H9 (cell line): ENCODE measurements at regions not wholly inside any gene's neighbourhood (a gene's known extent, or its start where the extent isn't known, plus 50 kb on each side); places are given as distances from the start of the nearest gene placed in this dataset.

Experiments
- DNase-seq: peaks from one replicate; pipeline ENCODE4 v3.0.0-alpha.2; 2017
- H2AFZ ChIP-seq: one replicate; pipeline ENCODE4 v1.6.1; 2013; ENCODE audit warnings: mild to moderate bottlenecking, low read length, control low read depth, moderate library complexity
- H2AK5ac ChIP-seq: 2 replicates; pipeline ENCODE4 v1.6.1; 2013; ENCODE audit warnings: low read length, control low read depth, mixed read lengths; ENCODE audit not compliant: insufficient read length
- H2BK120ac ChIP-seq: one replicate; pipeline ENCODE4 v1.6.1; 2013; ENCODE audit warnings: low read depth, mild to moderate bottlenecking, low read length, control low read depth, inconsistent platforms; ENCODE audit not compliant: poor library complexity, severe bottlenecking
- H2BK12ac ChIP-seq: 2 replicates; pipeline ENCODE4 v1.6.1; 2013; ENCODE audit warnings: low read length, control low read depth, mixed read lengths, low read depth; ENCODE audit not compliant: insufficient read length
- H2BK15ac ChIP-seq: 2 replicates; pipeline ENCODE4 v1.6.1; 2013; ENCODE audit warnings: low read depth, low read length, control low read depth
- H2BK20ac ChIP-seq: one replicate; pipeline ENCODE4 v1.6.1; 2013; ENCODE audit warnings: low read depth, mild to moderate bottlenecking, low read length, control low read depth, inconsistent platforms; ENCODE audit not compliant: poor library complexity, severe bottlenecking
- H2BK5ac ChIP-seq: 2 replicates; pipeline ENCODE4 v1.6.1; 2013; ENCODE audit warnings: low read length, control low read depth, mixed read lengths; ENCODE audit not compliant: insufficient read length
- H3K14ac ChIP-seq: 2 replicates; pipeline ENCODE4 v1.6.1; 2013; ENCODE audit warnings: low read length, control low read depth; ENCODE audit not compliant: insufficient read depth
- H3K18ac ChIP-seq: 2 replicates; pipeline ENCODE4 v1.6.1; 2013; ENCODE audit warnings: low read depth, mild to moderate bottlenecking, mixed read lengths, low read length, control low read depth; ENCODE audit not compliant: insufficient read length
- H3K23ac ChIP-seq: 2 replicates; pipeline ENCODE4 v1.6.1; 2013; ENCODE audit warnings: low read length, control low read depth, mixed read lengths, low read depth; ENCODE audit not compliant: insufficient read length
- H3K23me2 ChIP-seq: 2 replicates; pipeline ENCODE4 v1.6.1; 2013; ENCODE audit warnings: low read depth, mild to moderate bottlenecking, mixed read lengths, low read length, control low read depth; ENCODE audit not compliant: insufficient read length, poor library complexity, severe bottlenecking
- H3K27ac ChIP-seq: 2 replicates; pipeline ENCODE4 v1.5.1; 2013; ENCODE audit warnings: low read length, control low read depth, mixed read lengths, low read depth; ENCODE audit not compliant: insufficient read length
- H3K27me3 ChIP-seq: 2 replicates; pipeline ENCODE4 v1.6.1; 2013; ENCODE audit warnings: low read length, control low read depth, inconsistent platforms; ENCODE audit not compliant: insufficient read depth
- H3K4ac ChIP-seq: 2 replicates; pipeline ENCODE4 v1.6.1; 2013; ENCODE audit warnings: low read depth, mild to moderate bottlenecking, control low read depth, inconsistent platforms, low read length, moderate library complexity
- H3K4me1 ChIP-seq: 2 replicates; pipeline ENCODE4 v1.6.1; 2013; ENCODE audit warnings: low read length, control low read depth, inconsistent platforms; ENCODE audit not compliant: insufficient read depth
- H3K4me2 ChIP-seq: 2 replicates; pipeline ENCODE4 v1.6.1; 2013; ENCODE audit warnings: low read length, control low read depth, mixed read lengths; ENCODE audit not compliant: insufficient read length, insufficient read depth
- H3K56ac ChIP-seq: 2 replicates; pipeline ENCODE4 v1.6.1; 2013; ENCODE audit warnings: low read depth, mild to moderate bottlenecking, mixed read lengths, low read length, control low read depth; ENCODE audit not compliant: insufficient read length
- H3K79me1 ChIP-seq: 2 replicates; pipeline ENCODE4 v1.6.1; 2013; ENCODE audit warnings: low read depth, mild to moderate bottlenecking, moderate library complexity, low read length, control low read depth, inconsistent platforms; ENCODE audit not compliant: insufficient read depth, poor library complexity, severe bottlenecking
- H3K79me2 ChIP-seq: 2 replicates; pipeline ENCODE4 v1.6.1; 2013; ENCODE audit warnings: low read length, control low read depth, inconsistent platforms; ENCODE audit not compliant: insufficient read depth
- H3K9ac ChIP-seq: 2 replicates; pipeline ENCODE4 v1.6.1; 2013; ENCODE audit warnings: low read length, control low read depth, mixed read lengths; ENCODE audit not compliant: insufficient read length; ENCODE audit errors: extremely low read depth
- H3K9me3 ChIP-seq: one replicate; pipeline ENCODE4 v1.6.1; 2013; ENCODE audit warnings: low read depth, low read length, inconsistent platforms; ENCODE audit not compliant: control insufficient read depth
- H3T11ph ChIP-seq: one replicate; pipeline ENCODE4 v1.6.1; 2013; ENCODE audit warnings: mild to moderate bottlenecking, low read length, control low read depth, inconsistent platforms
- H4K20me1 ChIP-seq: one replicate; pipeline ENCODE4 v1.6.1; 2013; ENCODE audit not compliant: control insufficient read depth, insufficient read length, insufficient read depth
- H4K5ac ChIP-seq: 2 replicates; pipeline ENCODE4 v1.6.1; 2013; ENCODE audit warnings: low read depth, mild to moderate bottlenecking, mixed read lengths, low read length, control low read depth; ENCODE audit not compliant: insufficient read length
- H4K8ac ChIP-seq: replicated peaks from 2 replicates; pipeline ENCODE4 v1.6.1; 2013; ENCODE audit warnings: low read length, control low read depth, mixed read lengths, low read depth; ENCODE audit not compliant: insufficient read length
- H4K91ac ChIP-seq: 2 replicates; pipeline ENCODE4 v1.6.1; 2013; ENCODE audit warnings: low read depth, mild to moderate bottlenecking, moderate library complexity, mixed read lengths, low read length, control low read depth; ENCODE audit not compliant: insufficient read length
- H3K27ac Mint-ChIP-seq, 3 experiments: 2 replicates in 2 of 3; 3 replicates in 1 of 3; pipeline ENCODE4 v1.8.0; 2020 to 2021; ENCODE audit warnings: mixed read lengths in 3 of 3, mild to moderate bottlenecking in 1 of 3, moderate library complexity in 1 of 3
- H3K27me3 Mint-ChIP-seq: 2 replicates; pipeline ENCODE4 v1.8.0; 2021; ENCODE audit warnings: low read depth, mild to moderate bottlenecking, moderate library complexity, mixed read lengths
- H3K36me3 Mint-ChIP-seq, 3 experiments: 2 replicates in 2 of 3; 3 replicates in 1 of 3; pipeline ENCODE4 v1.8.0; 2020 to 2021; ENCODE audit warnings: low read depth in 3 of 3, mixed read lengths in 3 of 3; ENCODE audit not compliant: insufficient read depth in 1 of 3
- H3K4me1 Mint-ChIP-seq, 2 experiments: 2 replicates each; pipeline ENCODE4 v1.8.0; 2020; ENCODE audit warnings: mixed read lengths in 2 of 2
- H3K4me3 Mint-ChIP-seq, 2 experiments: 2 replicates in 1 of 2; 3 replicates in 1 of 2; pipeline ENCODE4 v1.8.0; 2020 to 2021; ENCODE audit warnings: mild to moderate bottlenecking in 2 of 2, mixed read lengths in 2 of 2, moderate library complexity in 1 of 2
- H3K9me3 Mint-ChIP-seq, 2 experiments: 2 replicates in 1 of 2; 3 replicates in 1 of 2; pipeline ENCODE4 v1.8.0; 2020; ENCODE audit warnings: mild to moderate bottlenecking in 2 of 2, mixed read lengths in 2 of 2, moderate library complexity in 1 of 2
- CTCF ChIP-seq: fragments of 200-600 bp; sonication (generic); conservative IDR thresholded peaks from 3 replicates; pipeline ENCODE4 v1.8.0; 2021; ENCODE audit warnings: antibody characterized with exemption, mild to moderate bottlenecking
- WGBS: extraction: QIAGEN DNeasy Blood & Tissue Kit; methylation state at CpG from one replicate; pipeline ENCODE4 v1.1.7; 2013; ENCODE audit warnings: missing lambda C conversion rate, low lambda C conversion rate, mixed read lengths; ENCODE audit not compliant: insufficient read length; ENCODE audit errors: extremely low coverage; 5-methylcytosine and 5-hydroxymethylcytosine counted together

- no peak overlapping the region for H3K14ac ChIP-seq
- H2AFZ ChIP-seq: no peak overlapping the region
- no peaks in the 10 kb centered on the region for H3K4me1 ChIP-seq
- no peak overlapping the region for H2BK20ac ChIP-seq
- H3K9ac ChIP-seq: no peak overlapping the region
- H3K4me3 Mint-ChIP-seq: no peak overlapping the region
- H3K27me3 ChIP-seq: no peaks in the 10 kb centered on the region
- H2BK5ac ChIP-seq: no peak overlapping the region
- no CpG with 5 or more reads among the region's 5 CpGs for WGBS
- DNase-seq: no peak
- H3K9me3 Mint-ChIP-seq: peaks cover 0 to 2% of the 10 kb centered on the region in 2 experiments; a peak in 2 of 5 replicates
- no peak overlapping the region for H2BK12ac ChIP-seq
- no peak overlapping the region for H3K27ac Mint-ChIP-seq
- H3K4me1 Mint-ChIP-seq: peaks cover 10 to 17% of the 10 kb centered on the region in 2 experiments
- no peak overlapping the region for H4K5ac ChIP-seq
- H3K18ac ChIP-seq: no peak overlapping the region
- no peak overlapping the region for H3K4me2 ChIP-seq
- H3K56ac ChIP-seq: no peak overlapping the region
- H2BK120ac ChIP-seq: no peak overlapping the region
- H3K9me3 ChIP-seq: no peaks in the 10 kb centered on the region
- H3K27ac ChIP-seq: no peak overlapping the region
- H4K91ac ChIP-seq: no peak overlapping the region
- no peak overlapping the region for H2AK5ac ChIP-seq
- H3K23me2 ChIP-seq: no peaks in the 10 kb centered on the region
- no peaks in the 10 kb centered on the region for H3K79me2 ChIP-seq
- H4K20me1 ChIP-seq: no peaks in the 10 kb centered on the region
- no peaks in the 10 kb centered on the region for H3K36me3 Mint-ChIP-seq
- no peak overlapping the region for H4K8ac ChIP-seq
- no peak overlapping the region for H3K23ac ChIP-seq
- H3K79me1 ChIP-seq: no peaks in the 10 kb centered on the region
- H3K4ac ChIP-seq: no peak overlapping the region
- H3T11ph ChIP-seq: no peak overlapping the region
- no peak overlapping the region for H2BK15ac ChIP-seq
- no peak for TF ChIP-seq CTCF
- peaks cover 3% of the 10 kb centered on the region for H3K27me3 Mint-ChIP-seq
Measured at GRCh38 chr1:213720032-213720431, 267.7 kb upstream of the PROX1 start.
